Left forelimb (tissue), 1 donor: ENCODE measurements at regions not wholly inside any gene's neighbourhood (a gene's known extent, or its start where the extent isn't known, plus 50 kb on each side); places are given as distances from the start of the nearest gene placed in this dataset.

Source experiments
- DNase-seq: peaks from one replicate; pipeline ENCODE4 v3.0.0-alpha.2; 2018; ENCODE audit warnings: low spot score

DNA sequence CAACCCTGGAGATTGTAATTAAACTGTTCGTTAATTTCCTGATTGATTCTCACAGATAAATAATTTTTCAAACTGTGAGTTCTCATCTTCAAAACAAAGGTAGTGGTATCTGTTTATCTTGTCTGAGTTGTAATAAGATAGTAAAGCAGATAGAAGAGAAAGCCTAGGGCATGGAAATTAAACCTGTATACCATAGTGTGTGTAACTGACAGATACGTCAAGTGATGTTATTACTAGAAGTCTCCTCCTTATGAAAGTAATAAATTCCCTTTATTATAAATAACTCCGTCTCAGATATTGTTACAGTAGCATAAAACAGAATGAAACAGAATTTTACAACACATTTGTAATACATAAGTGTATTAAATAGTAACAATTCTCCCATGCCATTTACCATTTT is 1065.1 kb downstream of the SLITRK1 start:
- no peak for DNase-seq

DNA sequence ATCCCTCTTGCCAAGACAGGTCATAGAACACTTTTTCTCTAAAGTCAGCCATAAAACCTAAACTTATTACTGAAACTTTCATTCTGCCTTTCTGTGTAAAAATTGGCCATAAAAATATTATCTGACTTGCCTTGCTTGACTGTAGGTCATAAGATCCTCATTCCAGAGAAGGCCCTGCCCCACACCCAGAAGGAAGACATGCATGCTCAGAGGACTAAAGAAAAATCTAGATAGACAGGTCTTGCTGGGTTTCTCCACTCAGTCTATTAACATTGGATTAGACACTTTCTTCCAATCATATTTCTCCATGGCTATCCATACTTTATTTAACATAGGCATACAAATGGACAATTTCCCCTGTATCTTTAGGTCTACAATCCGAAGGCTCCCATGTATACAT is 1066.5 kb downstream of the SLITRK1 start:
- DNase-seq: no peak

DNA sequence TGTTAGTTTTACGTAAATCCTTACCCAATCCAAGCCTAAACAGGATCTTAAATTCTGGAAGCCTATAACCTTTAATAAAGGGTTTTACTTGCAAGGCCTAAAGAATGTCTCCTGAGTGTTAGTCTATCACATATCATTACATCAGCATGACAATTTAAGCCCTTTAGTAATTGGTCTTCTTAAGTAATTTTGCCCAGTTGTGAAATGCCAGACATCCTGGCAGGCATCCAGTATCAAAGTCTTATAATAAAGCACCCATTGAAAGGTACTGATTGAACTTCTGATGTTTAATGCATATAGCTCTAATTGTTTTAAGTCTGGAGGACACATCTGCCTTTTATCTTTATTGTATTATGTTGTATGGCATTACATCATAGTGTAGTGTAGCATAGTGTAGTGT is 1078.9 kb downstream of the SLITRK1 start:
- DNase-seq: no peak

DNA sequence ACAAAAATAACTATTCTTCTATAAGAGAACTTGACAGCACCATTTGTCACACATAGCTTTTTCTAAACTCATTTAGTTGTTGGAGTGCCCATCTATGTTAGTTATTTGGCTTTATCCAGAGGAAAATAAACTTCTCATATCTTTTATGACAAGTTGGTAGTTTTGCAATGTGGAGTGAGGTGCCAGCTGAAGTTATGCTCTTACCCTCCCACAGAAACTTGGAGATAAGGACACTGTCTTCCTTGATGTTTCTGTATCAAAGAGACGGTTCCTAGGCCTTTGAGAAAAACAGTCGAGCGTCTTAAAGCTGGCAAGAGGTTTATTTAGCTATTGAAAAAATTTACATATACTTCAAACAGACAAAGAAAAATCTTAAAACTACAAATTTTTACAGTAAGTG is 1079.7 kb downstream of the SLITRK1 start:
- no peak for DNase-seq

DNA sequence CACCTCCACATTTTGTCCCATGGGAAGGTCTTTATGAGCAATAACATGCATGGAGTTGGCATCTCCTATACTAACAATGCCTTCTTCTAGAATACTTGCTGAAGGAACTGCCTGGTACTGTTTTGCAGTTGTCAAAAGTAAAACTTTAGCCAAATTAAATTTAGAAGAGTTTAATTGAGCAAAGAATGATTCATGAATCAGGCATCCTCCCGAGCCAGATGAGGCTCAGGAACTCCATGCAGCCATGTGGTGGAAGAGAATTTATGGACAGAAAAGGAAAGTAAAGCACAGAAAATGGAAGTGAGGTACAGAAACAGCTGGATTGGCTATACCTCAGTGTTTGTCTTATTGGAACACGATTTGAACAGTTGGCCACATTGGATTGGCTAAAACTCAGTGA is 1081.9 kb downstream of the SLITRK1 start:
- no peak for DNase-seq

DNA sequence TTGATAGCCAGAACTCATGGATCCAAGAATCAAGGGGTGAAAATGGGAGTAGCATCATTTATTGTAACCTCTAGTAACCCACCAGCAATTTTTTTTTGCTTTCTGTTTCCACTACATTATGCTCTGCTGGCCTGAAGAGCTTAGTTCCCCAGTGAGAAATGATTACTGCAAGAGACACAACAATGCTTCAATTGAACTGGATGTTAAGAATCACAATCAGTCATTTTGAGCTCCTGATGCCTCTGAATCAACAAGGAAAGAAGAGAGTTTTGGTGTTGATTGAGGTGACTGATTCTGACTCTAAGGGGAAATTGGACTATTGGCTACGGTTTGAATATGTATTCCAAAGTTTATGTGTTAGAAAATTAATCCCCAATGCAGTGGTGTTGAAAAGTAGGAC is 1084.4 kb downstream of the SLITRK1 start:
- no peak for DNase-seq

DNA sequence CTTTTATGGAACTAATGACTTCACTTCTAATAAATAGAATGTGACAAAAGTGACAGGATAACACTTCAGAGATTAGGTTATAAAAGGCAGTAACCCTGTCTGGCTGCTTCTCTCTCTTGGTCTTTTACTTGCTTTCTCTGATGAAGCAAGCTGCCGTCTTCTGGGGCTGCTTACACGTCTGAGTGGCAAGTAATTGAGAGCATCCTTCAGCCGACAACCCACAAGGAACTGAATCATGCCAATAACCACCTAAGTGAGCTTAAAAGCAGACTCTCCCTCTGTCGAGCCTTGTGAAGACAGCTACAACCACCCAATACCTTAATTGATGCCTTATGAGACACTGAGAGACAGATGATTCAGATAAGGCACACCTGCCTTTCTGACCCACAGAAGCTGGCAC is 1091.2 kb downstream of the SLITRK1 start:
- no peak for DNase-seq

DNA sequence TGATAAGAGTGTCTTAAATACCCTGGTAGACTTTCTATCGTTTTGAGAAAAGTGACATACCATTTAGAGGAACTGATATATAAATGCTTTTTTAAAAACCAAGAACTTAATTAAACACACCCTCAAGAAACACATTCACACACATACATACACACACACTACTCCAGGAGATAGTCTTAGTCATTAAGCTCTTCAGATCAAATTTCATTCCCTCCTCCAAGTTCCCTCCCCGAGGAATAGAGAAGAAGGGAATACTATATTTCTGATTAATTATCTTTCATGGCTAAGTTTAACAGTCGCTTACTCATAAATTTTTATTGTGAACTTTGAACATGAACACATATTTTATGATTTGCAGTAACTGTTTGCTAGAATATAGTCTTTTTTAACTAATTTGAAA is 1109.5 kb downstream of the SLITRK1 start:
- DNase-seq: no peak

DNA sequence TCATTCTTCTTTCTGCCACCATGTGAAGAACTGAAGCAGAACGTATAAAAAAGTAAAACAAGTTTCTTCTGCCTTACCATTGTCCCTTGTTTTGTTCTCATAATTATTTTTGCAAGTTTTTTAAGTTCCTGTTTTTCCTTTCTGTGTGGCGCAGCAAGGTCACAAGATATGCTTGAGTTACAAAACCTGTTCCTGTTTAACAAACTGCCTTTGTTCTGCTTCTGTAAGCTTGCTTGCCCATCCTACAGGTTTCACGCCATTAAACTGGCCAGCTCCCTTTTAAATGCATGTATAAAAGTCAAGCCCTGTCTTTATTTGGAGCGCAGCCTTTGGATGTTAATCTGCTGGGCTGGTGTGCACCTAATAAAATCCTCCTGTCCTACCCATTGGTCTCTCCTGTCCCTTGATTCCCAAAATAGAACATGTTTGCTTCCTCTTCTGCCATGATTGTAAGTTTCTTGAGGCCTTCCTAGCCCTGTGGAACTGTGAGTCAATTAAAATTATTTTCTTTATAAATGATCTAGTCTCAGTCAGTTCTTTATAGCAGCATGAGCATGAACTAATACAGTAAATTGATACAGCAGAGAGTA is 1115.4 kb downstream of the SLITRK1 start:
- no peak for DNase-seq

DNA sequence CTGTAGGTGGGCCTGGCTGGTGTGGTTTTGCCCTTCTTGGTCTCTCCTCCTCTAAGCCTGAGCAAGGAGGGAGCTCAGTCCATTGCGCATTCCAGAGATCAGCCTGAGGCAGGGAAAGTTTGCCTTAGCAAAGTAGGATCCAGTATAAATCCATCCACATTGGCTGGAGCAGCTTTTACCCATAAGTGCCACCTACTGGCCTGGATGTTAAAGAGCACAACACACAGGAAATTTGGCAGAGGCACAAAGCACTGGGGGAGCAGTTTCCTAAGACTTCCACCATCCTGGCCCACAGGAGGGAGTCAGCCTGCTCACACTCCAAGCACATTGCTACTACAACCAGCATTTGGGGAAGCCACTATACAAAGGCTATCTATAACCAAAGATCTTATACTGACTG is 1124.2 kb downstream of the SLITRK1 start:
- DNase-seq: no peak

DNA sequence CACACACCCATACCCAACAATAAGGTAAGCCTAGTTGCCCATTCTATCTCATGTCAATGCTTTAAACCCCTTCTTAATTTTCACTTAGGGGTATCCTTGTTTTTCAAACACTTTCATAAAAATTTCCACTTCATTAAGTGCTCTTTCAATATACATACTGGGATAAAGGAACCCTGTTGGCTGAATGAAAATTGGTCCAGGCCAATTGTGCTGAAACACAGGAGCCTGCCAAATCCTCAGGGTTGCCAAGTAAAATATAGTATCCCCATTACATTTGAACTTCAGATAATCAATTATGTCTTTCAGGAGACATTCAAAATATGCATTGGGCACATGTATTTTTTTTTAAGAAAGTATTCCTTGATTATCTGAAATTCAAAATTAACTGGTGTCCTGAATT is 1131.1 kb downstream of the SLITRK1 start:
- no peak for DNase-seq

DNA sequence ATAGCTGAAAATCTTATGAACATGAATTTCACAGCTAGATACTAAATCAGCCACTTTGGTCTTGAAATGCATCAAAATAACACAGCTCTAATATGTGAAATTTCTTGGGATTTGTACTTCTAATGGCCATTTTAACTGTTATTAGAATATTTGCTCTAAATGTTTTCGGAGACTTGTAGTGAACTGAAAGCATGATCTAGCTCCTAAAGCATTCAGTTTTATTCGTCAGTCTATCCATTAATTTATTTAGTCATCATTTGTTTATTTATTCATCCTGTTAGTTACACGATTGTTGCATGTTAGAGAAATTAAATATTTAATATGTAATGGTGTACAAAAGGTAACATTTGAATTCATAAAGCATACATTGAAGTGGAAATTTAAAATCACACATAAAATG is 1132.7 kb downstream of the SLITRK1 start:
- DNase-seq: no peak

DNA sequence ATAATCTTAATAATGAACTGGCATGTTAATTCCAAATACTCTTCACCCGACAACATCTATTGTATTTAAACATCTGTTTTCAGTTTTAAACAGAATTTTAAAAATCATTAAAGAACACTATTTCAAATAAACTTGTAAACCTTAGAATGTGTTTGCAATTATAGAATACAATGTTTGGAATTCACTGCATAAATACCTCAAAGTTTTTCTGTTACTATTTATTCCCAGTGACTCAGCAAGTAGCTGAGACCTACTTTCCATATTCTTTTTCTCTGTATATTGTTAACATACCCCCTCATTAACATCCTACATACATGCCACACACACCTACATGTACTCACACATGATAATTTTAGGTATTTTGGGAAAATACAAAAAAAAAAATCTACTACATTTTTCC is 1134.3 kb downstream of the SLITRK1 start:
- no peak for DNase-seq

DNA sequence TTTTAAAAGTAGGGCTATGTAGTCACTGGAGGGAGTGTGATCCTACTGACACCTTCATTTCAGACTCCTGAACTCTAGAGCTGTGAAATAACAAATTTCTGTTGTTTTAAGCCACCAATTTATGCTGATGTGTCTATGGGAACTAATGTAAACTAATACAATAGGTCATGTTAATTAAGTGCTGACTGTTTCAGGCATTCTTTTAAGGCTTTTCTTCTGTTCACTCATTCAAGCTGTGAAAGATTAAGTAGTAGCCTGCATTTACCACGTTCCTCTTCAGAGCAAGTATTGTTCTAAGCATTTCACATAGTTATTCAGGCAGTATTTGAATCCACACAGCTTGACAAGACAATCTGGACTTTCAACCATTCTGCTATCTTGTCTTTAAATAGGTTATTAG is 1135.0 kb downstream of the SLITRK1 start:
- no peak for DNase-seq

DNA sequence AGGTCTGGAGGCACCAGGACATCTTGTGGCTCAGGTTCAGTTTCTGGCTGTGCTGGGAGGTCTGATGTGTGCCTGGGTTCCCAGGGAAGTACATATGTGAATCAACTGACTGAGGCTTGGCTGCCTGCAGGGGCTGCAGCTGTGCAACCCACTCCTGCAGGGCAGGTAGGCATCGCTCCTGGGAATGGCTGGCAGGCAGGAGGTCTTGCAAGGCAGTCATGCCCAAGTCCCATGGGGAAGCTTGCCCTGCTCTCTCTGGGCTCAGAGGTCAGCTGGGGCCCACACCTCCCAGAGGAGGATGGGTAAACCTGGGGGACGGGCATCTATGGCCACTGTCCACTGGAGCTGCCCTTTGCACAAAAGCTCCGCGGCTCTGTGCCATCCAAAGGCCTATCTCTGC is 1141.8 kb downstream of the SLITRK1 start:
- DNase-seq: no peak

DNA sequence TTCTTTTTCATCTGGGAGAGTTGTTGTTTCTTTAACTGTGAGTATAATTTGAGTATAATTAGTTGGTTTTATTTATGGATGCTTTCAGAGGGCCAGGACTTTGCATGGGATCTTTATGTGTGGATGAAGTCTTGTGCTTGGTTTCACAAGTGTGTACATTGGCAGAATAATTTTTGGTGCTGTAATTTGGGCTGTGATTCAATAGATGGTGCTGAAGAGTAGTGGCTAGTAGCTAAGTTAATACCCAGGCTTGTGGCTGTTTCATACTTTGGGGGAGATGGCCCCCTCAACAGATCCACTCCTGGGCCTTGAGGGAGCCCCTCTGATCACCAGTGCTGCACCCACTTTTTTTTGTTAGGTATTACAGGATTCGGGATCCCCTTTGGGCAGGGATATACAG is 1142.4 kb downstream of the SLITRK1 start:
- DNase-seq: no peak

DNA sequence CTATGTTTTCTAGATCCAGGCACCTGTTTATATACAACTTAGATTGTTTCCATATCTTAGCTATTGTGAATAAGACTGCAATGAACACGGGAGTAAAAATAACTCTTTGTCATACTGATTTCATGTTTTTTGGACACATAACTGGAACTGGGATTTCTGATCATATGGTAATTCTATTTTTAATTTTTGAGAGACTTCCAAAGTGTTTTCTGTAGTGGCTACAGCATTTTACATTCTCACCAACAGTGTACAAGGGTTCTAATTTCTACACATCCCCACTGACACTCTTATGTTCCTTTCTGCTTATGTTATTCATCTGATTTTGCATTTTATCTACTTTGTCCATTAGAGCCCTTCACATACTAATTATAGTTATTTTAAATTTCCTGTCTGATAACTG is 1152.9 kb downstream of the SLITRK1 start:
- DNase-seq: no peak

DNA sequence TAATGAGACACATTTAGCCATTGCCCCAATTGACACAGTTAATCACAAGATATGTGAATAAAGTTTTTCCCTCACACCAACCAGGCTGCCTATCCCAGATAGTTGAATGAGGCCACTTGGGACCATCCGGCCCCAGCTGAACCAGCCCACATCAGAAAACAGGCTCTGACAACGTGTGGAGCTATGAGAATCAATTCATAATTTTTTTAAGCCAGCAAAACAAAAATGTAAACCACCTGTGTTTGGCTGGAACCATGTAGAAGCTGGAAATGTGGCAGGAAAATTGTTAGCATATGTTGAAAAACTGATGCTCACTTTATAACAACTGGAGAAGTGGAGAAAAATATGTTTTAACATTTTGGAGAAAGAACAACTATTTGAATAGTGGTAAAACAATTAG is 1161.3 kb downstream of the SLITRK1 start:
- DNase-seq: no peak

DNA sequence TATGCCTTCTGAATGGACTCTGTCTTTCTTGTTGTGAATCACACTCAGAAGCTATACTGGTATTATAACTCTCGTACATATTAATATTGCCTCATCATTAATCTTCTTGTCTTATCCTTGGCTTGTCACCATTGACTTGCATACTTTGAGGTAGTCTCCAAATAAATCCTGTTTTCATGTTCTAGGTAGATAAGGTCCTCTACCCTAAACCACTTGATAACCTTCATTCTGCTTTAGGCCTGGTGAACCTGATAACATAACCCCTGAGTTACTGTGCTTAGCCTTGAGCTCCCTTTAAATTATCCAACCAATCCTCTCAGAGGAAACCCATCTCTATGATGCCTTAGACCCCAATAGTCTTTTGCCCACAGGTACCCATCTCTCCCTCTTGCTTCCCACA is 1162.3 kb downstream of the SLITRK1 start:
- DNase-seq: no peak

DNA sequence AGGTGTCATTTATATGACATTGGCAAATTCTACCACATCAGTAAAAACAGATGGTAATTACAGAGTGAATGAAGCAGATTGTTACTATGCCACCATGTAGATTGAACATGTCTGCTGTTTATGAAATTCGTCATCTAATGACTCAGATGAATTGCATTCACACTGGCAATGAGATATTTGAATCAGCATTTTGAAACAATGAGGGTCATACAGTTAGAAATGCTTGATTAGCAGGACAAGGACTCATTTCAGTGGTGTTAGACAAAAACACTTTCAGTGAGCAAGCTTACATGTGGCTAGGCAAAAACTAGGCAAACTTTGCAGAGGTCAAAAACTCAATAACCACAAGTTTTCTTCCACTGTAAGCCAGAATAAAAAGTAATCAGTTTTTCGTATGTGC is 1165.0 kb downstream of the SLITRK1 start:
- DNase-seq: no peak

DNA sequence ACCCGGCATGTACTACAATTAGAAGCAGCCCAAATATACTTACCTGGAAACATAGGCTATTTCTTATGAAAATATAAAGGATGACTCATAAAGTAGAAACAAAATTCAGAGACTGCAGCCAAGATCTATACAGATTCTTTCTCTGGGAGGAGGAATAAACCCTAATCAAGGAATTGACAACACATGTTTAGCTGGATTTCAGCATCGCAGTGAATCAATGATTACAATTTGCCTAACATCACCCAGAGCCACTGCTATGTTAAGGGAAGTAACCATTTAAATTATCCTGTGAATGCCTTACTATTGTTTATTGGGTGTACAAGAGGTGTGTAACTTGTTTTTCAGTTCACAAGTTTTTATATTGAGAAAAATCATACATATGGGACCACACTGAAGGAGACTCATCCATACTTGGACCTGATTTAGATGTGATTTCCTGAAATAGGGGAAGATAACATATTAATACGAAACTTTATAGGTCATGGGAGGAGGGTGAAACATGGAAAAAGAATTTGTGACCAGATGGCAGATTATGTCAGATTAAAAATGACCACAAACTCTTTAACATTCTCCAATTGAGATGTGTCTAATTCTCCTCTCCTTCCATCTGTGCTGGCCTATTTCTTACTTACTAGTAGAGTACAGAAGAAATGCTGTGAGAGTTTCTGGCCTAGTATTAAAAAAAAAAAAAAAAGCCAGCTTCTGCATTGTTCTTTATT is 1168.4 kb downstream of the SLITRK1 start:
- DNase-seq: no peak

DNA sequence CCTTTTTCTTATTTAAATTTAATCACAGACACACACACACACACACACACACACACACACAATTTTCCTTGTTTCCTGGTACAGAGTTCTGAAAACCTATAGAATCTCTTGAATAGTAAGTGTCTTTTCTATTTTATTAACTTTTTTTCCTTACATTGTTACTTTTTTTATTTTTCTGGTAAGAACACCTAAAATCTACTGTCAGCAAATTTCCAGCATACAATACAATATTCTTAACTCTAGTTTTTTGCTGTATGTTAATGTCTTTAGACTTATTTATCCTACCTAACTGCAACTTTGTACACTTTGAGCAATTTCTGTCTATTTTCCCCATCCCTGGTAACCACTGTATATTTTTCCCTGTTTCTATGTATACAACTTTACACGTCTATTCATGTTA is 1179.8 kb downstream of the SLITRK1 start:
- DNase-seq: no peak

DNA sequence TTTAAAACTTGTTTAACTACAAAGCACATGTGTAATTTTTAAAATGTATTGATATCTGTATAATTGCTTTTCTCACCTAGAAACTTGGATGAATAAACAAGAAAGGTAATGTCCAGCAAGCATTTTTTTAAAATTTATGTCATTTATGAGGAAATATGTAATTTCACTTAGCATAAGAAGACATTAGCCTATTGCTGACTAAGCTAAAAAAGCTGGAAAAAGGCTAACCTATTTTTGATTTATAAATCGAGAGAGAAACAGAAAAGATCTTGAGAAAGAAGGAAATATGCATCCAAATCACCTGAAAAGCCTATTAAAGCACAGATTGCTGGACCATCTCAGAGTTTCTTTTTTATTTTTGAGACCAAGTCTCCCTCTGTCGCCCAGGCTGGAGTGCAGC is 1181.3 kb downstream of the SLITRK1 start:
- DNase-seq: no peak

DNA sequence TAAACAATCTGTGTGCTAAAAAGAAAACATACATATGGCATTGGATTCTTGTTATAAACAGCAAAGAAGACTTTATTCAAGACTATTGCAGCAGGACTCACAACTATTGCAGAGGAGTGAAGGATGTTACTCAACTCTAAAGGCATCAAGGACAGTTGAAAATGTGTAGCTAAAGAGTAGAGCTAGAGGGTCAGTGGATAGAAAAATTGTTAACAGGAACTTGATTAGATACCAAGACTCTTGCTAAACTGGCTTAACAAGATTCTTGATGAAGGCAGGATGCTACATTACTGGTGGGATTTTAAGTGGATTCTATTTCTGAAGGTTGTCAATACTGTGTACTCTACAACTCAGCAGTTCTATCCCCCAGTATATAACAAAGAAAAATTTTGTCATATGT is 1183.3 kb downstream of the SLITRK1 start:
- no peak for DNase-seq
